ENCODE measurements at regions not wholly inside any gene's neighbourhood (a gene's known extent, or its start where the extent isn't known, plus 50 kb on each side); places are given as distances from the start of the nearest gene placed in this dataset.

GRCh38 chr13:76677043-76677442 is 209.2 kb downstream of the KCTD12 start:
- intact Hi-C loops (cut with DNase I): no loop called here
- H3K27me3 ChIP-seq: no peaks in the 10 kb centered on the region
- H3K36me3 ChIP-seq: no peaks in the 10 kb centered on the region
- no peaks in the 10 kb centered on the region for H3K4me1 ChIP-seq
- no peak overlapping the region for H3K4me3 ChIP-seq
- H3K27ac ChIP-seq: no peak overlapping the region
- DNase-seq (ENCODE audit: extremely low spot score in 2 of 2): no peak
- no peak for TF ChIP-seq POLR2AphosphoS5 (IDR thresholded peaks at IDR 0.05; ENCODE audit: insufficient read depth in 1 of 2, low read depth in 1 of 2)
- H3K9me3 ChIP-seq: no peaks in the 10 kb centered on the region

GRCh38 chr13:76672420-76672819 is 213.8 kb downstream of the KCTD12 start:
- H3K36me3 ChIP-seq: no peaks in the 10 kb centered on the region
- no peaks in the 10 kb centered on the region for H3K27me3 ChIP-seq
- DNase-seq (ENCODE audit: extremely low spot score in 2 of 2): no peak
- intact Hi-C loops (cut with DNase I): no loop called here
- TF ChIP-seq POLR2A (IDR thresholded peaks at IDR 0.05): no peak
- TF ChIP-seq CTCF (IDR thresholded peaks at IDR 0.05): no peak
- no peak for TF ChIP-seq POLR2AphosphoS5 (IDR thresholded peaks at IDR 0.05; ENCODE audit: insufficient read depth in 1 of 2, low read depth in 1 of 2)
- H3K4me1 ChIP-seq: no peaks in the 10 kb centered on the region
- no peaks in the 10 kb centered on the region for H3K9me3 ChIP-seq
- H3K27ac ChIP-seq: no peak overlapping the region
- no peak overlapping the region for H3K4me3 ChIP-seq

GRCh38 chr13:76668716-76669115 is 217.5 kb downstream of the KCTD12 start:
- Histone ChIP-seq H3K9me3 (no peaks in the 10 kb centered on the region), H3K27ac (no peak overlapping the region), H3K36me3 (no peaks in the 10 kb centered on the region), H3K4me1 (no peaks in the 10 kb centered on the region), H3K27me3 (no peaks in the 10 kb centered on the region), H3K4me3 (no peak overlapping the region)
- DNase-seq (ENCODE audit: extremely low spot score in 2 of 2): no peak
- intact Hi-C loops (cut with DNase I): no loop called here
- TF ChIP-seq POLR2AphosphoS5 (IDR thresholded peaks at IDR 0.05; ENCODE audit: insufficient read depth in 1 of 2, low read depth in 1 of 2): no peak
- TF ChIP-seq POLR2A (IDR thresholded peaks at IDR 0.05): no peak
- no peak for TF ChIP-seq CTCF (IDR thresholded peaks at IDR 0.05)

GRCh38 chr13:76668141-76668540 is 218.1 kb downstream of the KCTD12 start:
- H3K4me3 ChIP-seq: no peak overlapping the region
- H3K9me3 ChIP-seq: no peaks in the 10 kb centered on the region
- no peak overlapping the region for H3K27ac ChIP-seq
- no peaks in the 10 kb centered on the region for H3K4me1 ChIP-seq
- no peaks in the 10 kb centered on the region for H3K27me3 ChIP-seq
- H3K36me3 ChIP-seq: no peaks in the 10 kb centered on the region
- no peak for TF ChIP-seq CTCF (IDR thresholded peaks at IDR 0.05)
- no peak for TF ChIP-seq POLR2A (IDR thresholded peaks at IDR 0.05)
- no peak for TF ChIP-seq POLR2AphosphoS5 (IDR thresholded peaks at IDR 0.05; ENCODE audit: insufficient read depth in 1 of 2, low read depth in 1 of 2)
- intact Hi-C loops (cut with DNase I): no loop called here
- DNase-seq (ENCODE audit: extremely low spot score in 2 of 2): no peak

- no peak overlapping the region for H3K4me3 ChIP-seq
- H3K9me3 ChIP-seq: no peaks in the 10 kb centered on the region
- no peak for TF ChIP-seq POLR2AphosphoS5 (IDR thresholded peaks at IDR 0.05; ENCODE audit: insufficient read depth in 1 of 2, low read depth in 1 of 2)
- TF ChIP-seq POLR2A (IDR thresholded peaks at IDR 0.05): no peak
- peak in 1 of 3 experiments; percentile 29 for TF ChIP-seq CTCF (IDR thresholded peaks at IDR 0.05)
- H3K4me1 ChIP-seq: no peaks in the 10 kb centered on the region
- DNase-seq (ENCODE audit: extremely low spot score in 2 of 2): no peak
- no peaks in the 10 kb centered on the region for H3K27me3 ChIP-seq
- H3K27ac ChIP-seq: no peak overlapping the region
- no peaks in the 10 kb centered on the region for H3K36me3 ChIP-seq
- intact Hi-C loops (cut with DNase I): no loop called here
Observed at GRCh38 chr13:76667551-76667950, 218.7 kb downstream of the KCTD12 start.
